ENCODE measurements at regions not wholly inside any gene's neighbourhood (a gene's known extent, or its start where the extent isn't known, plus 50 kb on each side); places are given as distances from the start of the nearest gene placed in this dataset.
"Not testable (repeated sequence)": the region's sequence is repeated elsewhere in the genome, so short reads cannot be mapped to it uniquely, and the experiment has no call there.

- no peak for DNase-seq
Measured at GRCh38 chr17:63082273-63082861, 116.3 kb downstream of the TANC2 start.

DNA sequence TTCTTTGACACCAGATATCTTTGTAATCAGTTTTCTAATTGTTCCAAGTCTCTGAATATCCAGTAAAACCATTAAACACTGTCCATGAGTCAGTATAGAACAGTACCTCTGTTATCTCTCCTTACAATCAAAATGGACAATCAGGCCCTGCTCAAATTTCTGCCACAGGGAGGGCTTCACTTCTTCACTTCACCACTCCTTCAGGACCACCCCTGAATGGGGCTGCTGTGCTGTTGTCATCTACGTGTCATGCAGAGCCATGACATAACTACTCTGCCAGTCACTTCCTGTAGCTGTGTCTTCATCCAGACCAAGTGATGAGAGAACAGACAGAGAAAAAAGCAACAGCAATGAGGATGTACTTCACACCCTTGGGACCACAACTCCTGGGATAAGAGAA is 116.9 kb downstream of the TANC2 start:
- DNase-seq = no peak

- no peak for DNase-seq
Measured at GRCh38 chr17:63086483-63087185, 120.6 kb downstream of the TANC2 start.

- DNase-seq = not testable (repeated sequence)
Measured at GRCh38 chr17:63090358-63091114, 124.5 kb downstream of the TANC2 start.

GRCh38 chr17:63091909-63092308 is 125.9 kb downstream of the TANC2 start:
- not testable (repeated sequence) for DNase-seq

DNA sequence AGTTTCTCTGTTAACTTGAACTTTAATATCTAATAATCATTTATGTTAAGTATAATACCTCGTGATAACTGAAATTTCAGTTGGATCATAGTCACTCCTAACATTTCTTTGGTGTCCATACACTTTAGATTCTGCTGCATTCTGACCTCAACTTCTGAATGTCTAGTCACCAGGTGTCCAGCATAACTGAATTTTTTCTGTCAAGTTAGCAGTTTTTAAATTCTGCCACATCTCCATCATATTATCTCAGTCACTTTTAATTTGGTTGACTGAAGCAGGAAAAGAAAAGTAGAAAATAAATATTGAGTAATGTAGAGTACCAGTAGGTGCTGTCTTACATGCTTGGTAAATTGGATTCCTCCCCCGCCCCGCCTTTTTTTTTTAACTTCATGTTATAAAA is 128.6 kb downstream of the TANC2 start:
- DNase-seq = no peak

DNA sequence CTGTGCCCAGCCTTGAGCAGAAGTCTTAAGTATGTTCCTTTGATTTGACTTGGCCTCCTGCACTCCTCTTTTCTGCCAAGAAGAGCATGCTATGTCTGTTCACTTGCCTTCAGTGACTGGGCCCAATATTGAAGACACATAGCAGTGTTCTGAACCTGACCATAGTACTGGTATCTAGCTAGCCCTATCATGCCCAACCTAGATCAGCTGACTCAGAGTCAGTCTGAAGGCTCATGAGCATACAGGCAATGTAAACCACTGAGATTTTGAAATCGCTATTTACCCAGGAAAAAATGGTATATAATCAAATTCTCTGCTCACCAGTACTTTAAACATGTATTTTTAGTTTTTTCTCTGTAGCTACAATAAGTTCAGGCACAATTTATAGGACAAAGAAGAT is 129.4 kb downstream of the TANC2 start:
- no peak for DNase-seq

- no peak for DNase-seq
Measured at GRCh38 chr17:63095879-63096278, 129.8 kb downstream of the TANC2 start.

GRCh38 chr17:63096426-63096825 is 130.4 kb downstream of the TANC2 start:
- no peak for DNase-seq

DNA sequence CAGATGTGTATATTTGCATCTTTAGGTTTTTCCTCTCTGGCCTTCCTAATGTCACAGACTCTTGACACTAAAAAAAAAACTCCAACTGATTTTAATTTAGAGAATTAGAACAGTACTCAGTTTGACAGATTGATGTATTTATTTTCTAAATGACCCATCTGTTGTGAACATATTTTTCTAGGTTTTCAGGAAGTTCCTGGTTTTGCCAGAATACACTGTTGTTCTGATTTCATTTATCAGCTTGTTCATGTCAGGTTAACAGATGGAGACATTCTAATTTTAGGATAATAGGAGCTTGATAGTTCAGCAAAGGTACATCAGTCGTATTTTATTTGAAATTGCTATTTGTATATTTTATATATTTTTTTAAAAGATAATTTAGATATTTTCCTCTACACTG is 133.4 kb downstream of the TANC2 start:
- DNase-seq = no peak

DNA sequence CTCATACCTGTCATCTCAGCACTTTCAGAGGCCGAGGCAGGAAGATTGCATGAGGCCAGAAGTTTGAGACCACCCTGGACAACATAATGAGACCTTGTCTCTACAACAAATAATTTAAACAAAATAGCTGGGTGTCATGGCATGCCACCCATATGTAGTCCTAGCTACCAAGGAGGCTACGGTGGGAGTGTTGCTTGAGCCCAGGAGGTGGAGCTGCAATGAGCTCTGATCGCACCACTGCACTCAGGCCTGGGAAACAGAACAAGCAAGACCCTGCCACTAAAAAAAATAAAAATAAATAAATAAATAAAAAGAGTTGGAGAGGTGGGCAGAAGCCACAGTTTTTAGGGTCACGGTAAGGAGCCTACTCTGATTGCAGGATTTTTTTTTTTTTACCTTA is 136.0 kb downstream of the TANC2 start:
- DNase-seq = no peak

GRCh38 chr17:63106050-63106449 is 140.0 kb downstream of the TANC2 start:
- no peak for DNase-seq

DNA sequence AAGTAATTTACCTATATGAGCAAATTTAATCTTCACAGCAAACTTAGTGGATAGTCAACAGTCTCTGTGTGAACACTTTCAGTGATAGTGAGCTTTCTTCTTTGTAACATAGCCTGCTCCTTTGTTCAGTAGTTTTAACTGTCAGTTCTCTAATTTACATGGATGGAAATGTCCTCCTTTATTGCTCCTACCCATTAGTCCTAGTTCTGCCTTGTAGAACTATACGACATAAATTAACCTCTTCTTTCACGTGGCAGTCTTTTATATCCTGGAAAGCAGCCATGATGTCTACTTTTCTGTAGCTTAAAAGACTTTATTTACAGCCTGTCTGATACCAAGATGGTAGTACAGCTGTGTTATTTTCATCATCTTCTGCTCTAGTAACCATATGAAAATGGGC is 143.6 kb downstream of the TANC2 start:
- DNase-seq = no peak

DNA sequence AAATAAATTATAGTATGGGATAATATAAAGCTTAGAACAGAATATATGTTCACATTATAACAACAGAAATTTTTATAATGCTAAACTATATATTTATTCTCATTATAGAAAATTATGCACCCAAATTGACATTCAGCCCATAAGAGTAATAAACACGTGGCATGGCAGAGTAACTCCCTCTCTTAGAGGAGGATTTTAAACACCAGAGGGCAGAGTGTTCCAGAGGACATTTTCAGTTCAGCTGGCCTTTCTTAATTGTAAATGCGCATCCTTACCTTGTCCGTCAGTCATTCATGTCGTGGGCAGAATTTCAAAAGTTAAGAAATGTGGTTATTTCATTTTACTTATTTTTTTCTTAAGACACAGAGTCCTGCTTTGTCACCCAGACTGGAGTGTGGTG is 147.1 kb downstream of the TANC2 start:
- DNase-seq = no peak

DNA sequence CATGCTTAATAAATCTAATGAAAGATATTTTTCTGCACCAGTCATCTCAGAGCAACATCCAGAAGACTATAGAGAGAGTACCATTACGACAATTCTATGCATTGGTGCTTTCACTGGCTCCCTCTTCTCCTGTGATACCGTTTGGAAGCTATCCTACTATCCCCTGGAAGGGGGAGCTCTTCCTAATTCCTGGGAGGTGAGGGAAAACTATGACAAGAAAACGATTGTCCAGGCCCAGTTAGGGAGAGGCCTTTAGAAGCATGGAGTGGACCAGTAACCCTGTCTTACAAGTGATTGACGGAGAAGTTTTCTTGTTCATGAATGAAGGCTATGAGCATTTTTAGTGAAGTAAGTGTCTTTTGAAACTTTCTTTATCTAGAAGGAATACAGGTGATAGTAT is 150.2 kb downstream of the TANC2 start:
- no peak for DNase-seq

DNA sequence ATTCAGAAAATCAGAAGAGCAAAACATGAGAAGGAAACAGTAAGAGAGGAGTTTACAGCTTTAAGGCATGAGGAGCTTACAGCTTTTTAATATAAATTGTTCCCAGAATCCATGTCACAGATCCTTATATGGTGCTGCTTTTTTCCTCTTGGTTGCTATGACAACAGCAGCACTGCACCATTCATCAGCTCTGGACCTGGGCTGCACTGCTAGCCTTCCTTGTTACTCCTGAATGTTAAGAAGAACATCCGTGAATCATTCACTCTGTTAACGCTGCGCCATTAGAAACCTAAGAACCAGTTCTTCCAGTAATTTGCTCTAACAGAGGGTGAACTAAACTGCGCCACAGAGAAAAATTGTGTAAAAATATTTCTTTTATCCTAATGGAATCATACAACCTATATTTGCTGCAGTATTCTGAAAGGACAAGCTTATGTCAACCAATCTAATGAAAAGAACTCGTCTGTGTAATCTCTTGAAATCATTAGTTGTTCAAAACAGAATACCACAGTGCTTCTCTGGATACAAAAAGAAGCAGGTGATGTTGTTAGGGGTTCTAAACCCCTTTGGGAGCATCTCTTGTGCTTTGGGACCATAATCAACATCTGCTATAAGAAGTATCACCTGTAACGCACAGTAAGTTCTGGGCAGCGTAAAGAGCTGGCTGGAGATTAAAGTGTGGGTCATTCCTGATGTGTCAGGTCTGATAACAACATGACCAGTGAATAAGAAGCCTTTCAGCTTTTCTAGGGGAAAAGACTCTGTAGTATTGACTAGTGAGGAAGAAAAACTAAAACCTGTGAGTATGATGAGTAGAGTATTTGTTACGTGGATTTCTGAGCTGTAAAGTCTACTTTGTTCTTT is 151.2 kb downstream of the TANC2 start:
- DNase-seq = no peak

DNA sequence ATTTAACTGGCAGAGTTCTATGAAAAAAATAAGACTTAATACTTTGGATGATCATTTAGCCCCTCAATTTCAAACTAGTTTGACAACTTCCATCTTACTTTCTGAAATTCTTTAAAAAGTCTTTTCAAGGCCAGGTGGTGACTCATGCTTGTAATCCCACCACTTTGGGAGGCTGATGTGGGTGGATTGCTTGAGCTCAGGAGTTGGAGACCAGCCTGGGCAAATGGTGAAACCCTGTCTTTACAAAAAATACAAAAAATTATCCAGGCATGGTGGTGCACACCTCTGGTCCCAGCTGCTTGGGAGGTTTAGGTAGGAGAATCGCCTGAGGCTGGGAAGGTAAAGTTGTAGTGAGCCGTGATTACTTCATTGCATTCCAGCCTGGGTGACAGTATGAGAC is 154.4 kb downstream of the TANC2 start:
- no peak for DNase-seq

DNA sequence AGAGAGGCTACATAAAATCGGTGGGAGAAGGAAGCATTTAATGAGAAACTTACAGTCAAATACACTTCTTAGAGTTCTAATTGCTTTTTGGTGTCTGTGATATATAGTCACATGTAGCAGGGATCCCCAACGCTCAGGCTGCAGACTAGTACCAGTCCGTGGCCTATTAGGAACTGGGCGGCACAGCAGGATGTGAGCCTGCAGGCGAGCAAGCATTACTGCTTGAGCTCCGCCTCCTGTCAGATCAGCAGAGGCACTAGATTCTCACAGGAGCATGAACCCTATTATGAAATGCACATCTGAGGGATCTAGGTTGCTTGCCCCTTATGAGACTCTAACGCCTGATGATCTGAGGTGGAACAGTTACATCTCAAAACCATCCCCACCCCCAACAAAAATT is 158.5 kb downstream of the TANC2 start:
- no peak for DNase-seq

DNA sequence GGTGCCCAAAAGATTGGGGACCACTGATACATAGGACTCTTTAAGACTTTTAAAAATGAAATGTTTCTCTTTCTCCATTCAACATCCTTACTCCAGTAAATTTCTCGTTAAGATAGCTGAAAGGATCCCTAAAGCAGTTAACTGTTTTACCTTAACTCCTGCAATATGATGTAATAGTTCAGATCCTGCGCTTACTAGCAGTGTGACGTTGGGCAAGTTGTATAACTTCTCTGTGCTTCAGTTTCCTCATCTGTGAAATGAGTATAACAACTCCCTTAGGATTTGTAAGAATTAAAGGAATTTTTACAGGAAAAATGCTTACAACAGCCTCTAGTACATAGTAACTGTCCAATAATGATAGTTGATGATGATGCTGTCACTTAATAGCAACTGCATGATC is 158.9 kb downstream of the TANC2 start:
- no peak for DNase-seq

DNA sequence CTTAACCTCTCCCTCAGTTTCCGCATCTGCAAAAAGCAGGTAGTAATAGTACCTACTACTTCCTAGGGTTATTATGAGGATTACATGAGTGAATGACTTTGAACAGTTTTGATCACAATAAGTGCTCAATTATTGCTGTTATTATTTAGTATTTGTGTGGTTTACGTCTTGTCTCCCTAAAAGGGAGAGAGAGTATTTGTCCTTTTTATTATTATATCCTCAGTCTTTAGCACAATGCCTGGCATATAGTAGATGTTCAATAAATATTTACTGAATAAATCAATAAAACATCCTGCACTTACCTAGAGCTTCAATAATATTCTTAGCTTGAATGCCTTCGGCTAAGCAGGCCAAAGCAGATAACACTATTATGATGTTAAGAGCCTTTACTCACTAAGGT is 160.0 kb downstream of the TANC2 start:
- DNase-seq = no peak

- DNase-seq = no peak
Measured at GRCh38 chr17:63126607-63127006, 160.6 kb downstream of the TANC2 start.

GRCh38 chr17:63132459-63132911 is 166.4 kb downstream of the TANC2 start:
- DNase-seq = no peak

- no peak for DNase-seq
Measured at GRCh38 chr17:63133491-63133890, 167.5 kb downstream of the TANC2 start.

Measured in GDM1 (cell line).